Tibial nerve (tissue), 4 donors: ENCODE measurements at regions not wholly inside any gene's neighbourhood (a gene's known extent, or its start where the extent isn't known, plus 50 kb on each side); places are given as distances from the start of the nearest gene placed in this dataset.

Source experiments
- DNase-seq, 2 donors: peaks; one replicate each; pipeline ENCODE4 v3.0.0-alpha.2; 2019; ENCODE audit warnings: low spot score in 2 of 2
- H3K27ac ChIP-seq, 4 donors: fragments of 200-600 bp; sonication (generic) in 3 of 4; one replicate each; pipeline ENCODE4 v1.5.1; 2017 to 2019; ENCODE audit warnings: mild to moderate bottlenecking in 1 of 4
- H3K27me3 ChIP-seq, 2 donors: fragments of 200-600 bp; sonication (generic) in 1 of 2; one replicate each; pipeline versions ENCODE4 v1.5.1 to v1.6.0; 2017 to 2019
- H3K36me3 ChIP-seq, 3 donors: fragments of 200-600 bp; sonication (generic); one replicate each; pipeline ENCODE4 v1.5.1; 2018 to 2019
- H3K4me1 ChIP-seq, 4 donors: fragments of 200-600 bp; sonication (generic) in 3 of 4; one replicate each; pipeline ENCODE4 v1.5.1; 2017 to 2019
- H3K4me3 ChIP-seq, 4 donors: fragments of 200-600 bp; sonication (generic) in 3 of 4; one replicate each; pipeline ENCODE4 v1.5.1; 2017 to 2019; ENCODE audit warnings: mild to moderate bottlenecking in 1 of 4, moderate library complexity in 1 of 4
- H3K9me3 ChIP-seq, 4 donors: fragments of 200-600 bp; sonication (generic) in 3 of 4; one replicate each; pipeline ENCODE4 v1.5.1; 2017 to 2019
- EP300 ChIP-seq, 2 donors: sonication (generic); formaldehyde crosslinking; IDR thresholded peaks; one replicate each; pipeline ENCODE4 v1.6.1; 2017; ENCODE audit warnings: antibody characterized with exemption in 2 of 2, mild to moderate bottlenecking in 1 of 2
- POLR2A ChIP-seq, 2 donors: fragments of 450-650 bp; IDR thresholded peaks; one replicate each; pipeline ENCODE4 v1.6.1; 2017; ENCODE audit warnings: antibody characterized with exemption in 2 of 2, mild to moderate bottlenecking in 2 of 2, moderate library complexity in 2 of 2
- WGBS, 2 donors: methylation state at CpG; one replicate each; pipeline ENCODE4 v1.1.5; 2018; 5-methylcytosine and 5-hydroxymethylcytosine counted together
- TF ChIP-seq, protein P1 (sequence below), 5 experiments: fragments of 200-600 bp in 3 of 5; fragments of 450-650 bp in 2 of 5; sonication (generic) in 3 of 5; IDR thresholded peaks; one replicate each; pipeline ENCODE4 v1.5.1; 2016 to 2019; ENCODE audit warnings: antibody characterized with exemption in 5 of 5, mild to moderate bottlenecking in 3 of 5, moderate library complexity in 2 of 5

DNA sequence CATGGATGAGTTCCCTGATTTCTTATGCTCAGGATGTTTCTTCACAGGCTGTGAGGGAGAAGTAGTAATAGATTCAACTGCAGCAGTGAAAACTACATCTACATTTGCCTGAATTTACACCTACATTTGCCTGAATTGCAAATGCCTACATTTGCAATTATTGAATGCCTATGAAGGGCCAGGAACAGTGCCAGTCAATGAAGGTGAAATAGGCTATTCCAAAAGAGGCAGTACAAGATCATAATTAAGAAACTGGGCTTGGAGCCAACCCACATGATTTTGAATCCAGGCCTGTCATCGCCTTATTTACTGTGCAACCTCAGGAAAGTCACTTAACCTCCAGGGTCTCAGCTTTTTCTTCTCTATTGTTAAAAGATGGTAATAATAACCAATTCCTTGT is 1353.3 kb downstream of the FAM181B start:
- no peak overlapping the region for H3K27ac ChIP-seq
- H3K36me3 ChIP-seq: no peaks in the 10 kb centered on the region
- TF ChIP-seq, protein P1, sequence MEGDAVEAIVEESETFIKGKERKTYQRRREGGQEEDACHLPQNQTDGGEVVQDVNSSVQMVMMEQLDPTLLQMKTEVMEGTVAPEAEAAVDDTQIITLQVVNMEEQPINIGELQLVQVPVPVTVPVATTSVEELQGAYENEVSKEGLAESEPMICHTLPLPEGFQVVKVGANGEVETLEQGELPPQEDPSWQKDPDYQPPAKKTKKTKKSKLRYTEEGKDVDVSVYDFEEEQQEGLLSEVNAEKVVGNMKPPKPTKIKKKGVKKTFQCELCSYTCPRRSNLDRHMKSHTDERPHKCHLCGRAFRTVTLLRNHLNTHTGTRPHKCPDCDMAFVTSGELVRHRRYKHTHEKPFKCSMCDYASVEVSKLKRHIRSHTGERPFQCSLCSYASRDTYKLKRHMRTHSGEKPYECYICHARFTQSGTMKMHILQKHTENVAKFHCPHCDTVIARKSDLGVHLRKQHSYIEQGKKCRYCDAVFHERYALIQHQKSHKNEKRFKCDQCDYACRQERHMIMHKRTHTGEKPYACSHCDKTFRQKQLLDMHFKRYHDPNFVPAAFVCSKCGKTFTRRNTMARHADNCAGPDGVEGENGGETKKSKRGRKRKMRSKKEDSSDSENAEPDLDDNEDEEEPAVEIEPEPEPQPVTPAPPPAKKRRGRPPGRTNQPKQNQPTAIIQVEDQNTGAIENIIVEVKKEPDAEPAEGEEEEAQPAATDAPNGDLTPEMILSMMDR (IDR thresholded peaks at IDR 0.05): no peak
- no peak for TF ChIP-seq EP300 (IDR thresholded peaks at IDR 0.05)
- no peak for TF ChIP-seq POLR2A (IDR thresholded peaks at IDR 0.05)
- peaks cover 0 to 4% (median 0%) of the 10 kb centered on the region in 4 donors for H3K9me3 ChIP-seq
- DNase-seq: no peak
- no peaks in the 10 kb centered on the region for H3K4me1 ChIP-seq
- no peak overlapping the region for H3K4me3 ChIP-seq
- no peaks in the 10 kb centered on the region for H3K27me3 ChIP-seq
- WGBS, 2 donors: 61 to 79% methylated on average over 1 of the region's 1 CpG

DNA sequence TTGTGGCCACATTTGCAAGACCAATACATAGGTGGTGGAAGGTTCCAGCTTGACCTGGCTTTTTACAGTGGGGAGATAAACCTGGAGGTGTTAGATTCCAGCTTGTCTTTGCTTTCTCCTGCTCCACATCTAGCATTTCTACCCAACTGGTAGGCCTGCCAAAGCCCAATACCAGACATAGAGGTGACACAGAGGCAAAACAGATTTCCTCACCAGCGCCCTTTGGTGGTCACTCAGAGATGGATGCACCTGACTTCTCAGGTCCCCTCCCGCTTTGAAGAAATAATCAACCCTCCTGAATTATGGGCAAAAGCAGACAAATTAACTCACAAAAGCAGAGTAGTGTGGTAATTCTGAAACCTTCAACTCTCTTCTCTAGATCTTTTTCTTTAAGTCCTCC is 1356.2 kb downstream of the FAM181B start:
- WGBS, 2 donors: 77 to 82% methylated on average over 2 of the region's 2 CpGs
- H3K27ac ChIP-seq: no peak overlapping the region
- H3K36me3 ChIP-seq: no peaks in the 10 kb centered on the region
- H3K27me3 ChIP-seq: no peaks in the 10 kb centered on the region
- no peak for TF ChIP-seq POLR2A (IDR thresholded peaks at IDR 0.05)
- TF ChIP-seq EP300 (IDR thresholded peaks at IDR 0.05): no peak
- TF ChIP-seq, protein P1 (IDR thresholded peaks at IDR 0.05): no peak
- no peak overlapping the region for H3K4me3 ChIP-seq
- H3K4me1 ChIP-seq: no peaks in the 10 kb centered on the region
- peaks cover 0 to 14% (median 0%) of the 10 kb centered on the region in 4 donors for H3K9me3 ChIP-seq
- no peak for DNase-seq

DNA sequence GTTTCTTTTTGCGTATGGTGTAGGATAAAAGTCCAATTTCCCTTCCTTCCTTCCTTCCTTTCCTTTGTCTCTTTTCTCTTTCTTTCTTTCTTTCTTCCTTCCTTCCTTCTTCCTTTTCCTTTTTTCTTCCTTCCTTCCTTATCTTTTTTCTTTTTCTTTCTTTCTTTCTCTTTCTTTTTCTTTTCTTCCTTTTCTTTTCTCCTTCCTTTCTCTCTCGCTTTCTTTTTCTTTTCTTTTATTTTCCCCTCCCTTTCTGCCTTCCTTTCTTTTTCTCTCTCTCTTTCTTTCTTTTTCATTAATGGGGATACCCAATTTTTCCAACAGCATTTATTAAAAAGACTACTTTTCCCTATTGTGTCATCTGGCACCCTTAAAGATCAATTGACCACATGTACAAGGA is 1359.7 kb downstream of the FAM181B start:
- no peaks in the 10 kb centered on the region for H3K27me3 ChIP-seq
- H3K4me1 ChIP-seq: no peaks in the 10 kb centered on the region
- 89 to 98% methylated on average over 2 of the region's 2 CpGs for WGBS, 2 donors

DNA sequence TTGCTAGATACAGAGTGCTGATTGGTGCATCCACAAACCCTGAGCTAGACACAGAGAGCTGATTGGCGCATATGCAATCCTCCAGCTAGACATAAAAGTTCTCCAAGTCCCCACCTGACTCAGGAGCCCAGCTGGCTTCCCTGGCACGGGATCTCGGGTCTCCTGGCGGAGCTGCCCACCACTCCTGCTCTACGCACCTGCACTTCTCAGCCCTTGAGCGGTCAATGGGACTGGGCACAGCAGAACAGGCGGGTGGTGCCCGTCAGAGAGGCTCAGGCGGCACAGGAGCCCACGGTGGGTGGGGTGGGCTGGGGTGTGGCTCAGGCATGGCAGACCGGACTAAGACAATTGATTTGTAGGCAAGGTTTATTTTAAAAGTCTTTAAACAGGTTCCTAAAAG is 1365.5 kb downstream of the FAM181B start:
- H3K4me1 ChIP-seq: no peaks in the 10 kb centered on the region
- TF ChIP-seq, protein P1 (IDR thresholded peaks at IDR 0.05): no peak
- TF ChIP-seq EP300 (IDR thresholded peaks at IDR 0.05) (no peak), POLR2A (IDR thresholded peaks at IDR 0.05) (no peak)
- H3K36me3 ChIP-seq: no peaks in the 10 kb centered on the region
- no peak for DNase-seq
- H3K27ac ChIP-seq: no peak overlapping the region
- no peak overlapping the region for H3K4me3 ChIP-seq
- peaks cover 0 to 7% (median 0%) of the 10 kb centered on the region in 4 donors for H3K9me3 ChIP-seq
- no peaks in the 10 kb centered on the region for H3K27me3 ChIP-seq
- 92 to 96% methylated on average over 11 of the region's 11 CpGs for WGBS, 2 donors

More for the DNA sequence above, 1359.7 kb downstream of the FAM181B start:
- no peak for DNase-seq
- H3K9me3 ChIP-seq: peaks cover 0 to 14% (median 0%) of the 10 kb centered on the region in 4 donors
- H3K4me3 ChIP-seq: no peak overlapping the region
- no peak overlapping the region for H3K27ac ChIP-seq
- no peaks in the 10 kb centered on the region for H3K36me3 ChIP-seq
- TF ChIP-seq, protein P1 (IDR thresholded peaks at IDR 0.05): no peak
- TF ChIP-seq POLR2A (IDR thresholded peaks at IDR 0.05): no peak
- no peak for TF ChIP-seq EP300 (IDR thresholded peaks at IDR 0.05)

DNA sequence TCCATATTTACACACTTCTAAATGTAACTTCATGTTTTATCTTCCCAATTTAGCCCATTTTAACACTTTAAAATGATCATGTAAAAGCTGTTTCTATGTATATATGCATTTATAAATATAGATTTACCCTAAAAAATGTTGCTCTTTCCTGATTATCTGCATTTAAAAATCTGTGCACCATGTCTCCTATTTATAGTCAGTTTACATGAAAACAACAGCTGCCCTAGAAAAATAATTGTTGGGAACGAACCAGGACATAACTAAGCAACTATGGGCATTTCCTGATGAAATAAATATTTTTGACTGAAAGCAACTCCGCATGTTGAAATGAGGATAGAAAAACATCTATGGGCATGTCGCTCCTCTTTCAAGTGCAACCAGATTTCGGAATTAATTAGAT is 1368.2 kb downstream of the FAM181B start:
- no peak for DNase-seq

More for the DNA sequence above, 1368.2 kb downstream of the FAM181B start:
- 85% methylated on average over 4 of the region's 4 CpGs for WGBS, 2 donors
- H3K9me3 ChIP-seq: no peaks in the 10 kb centered on the region
- H3K27ac ChIP-seq: no peak overlapping the region
- H3K36me3 ChIP-seq: no peaks in the 10 kb centered on the region
- H3K4me3 ChIP-seq: no peak overlapping the region
- TF ChIP-seq EP300 (IDR thresholded peaks at IDR 0.05) (no peak), POLR2A (IDR thresholded peaks at IDR 0.05) (no peak)
- TF ChIP-seq, protein P1 (IDR thresholded peaks at IDR 0.05): no peak
- H3K4me1 ChIP-seq: no peaks in the 10 kb centered on the region
- no peaks in the 10 kb centered on the region for H3K27me3 ChIP-seq
